AG04449 (cell line): ENCODE measurements at regions not wholly inside any gene's neighbourhood (a gene's known extent, or its start where the extent isn't known, plus 50 kb on each side); places are given as distances from the start of the nearest gene placed in this dataset.
"Not testable (repeated sequence)": the region's sequence is repeated elsewhere in the genome, so short reads cannot be mapped to it uniquely, and the experiment has no call there.

Experiments
- CTCF ChIA-PET: fragments of 350-600 bp; formaldehyde crosslinking; extraction: SDS; loops from one replicate; lab custom pipeline; 2021; ENCODE audit warnings: antibody characterized with exemption; lab: Yijun Ruan, JAX
- POLR2A ChIA-PET: fragments of 400-600, 350-600 bp; formaldehyde crosslinking; extraction: SDS; loops from one replicate; lab custom pipeline; 2020; ENCODE audit warnings: antibody characterized with exemption, inconsistent platforms; lab: Yijun Ruan, JAX
- DNase-seq: peaks from one replicate; pipeline ENCODE4 v3.0.0-alpha.2; 2010; ENCODE audit warnings: low read depth, low spot score
- H3K4me3 ChIP-seq: 2 replicates; pipeline ENCODE4 v1.5.1; 2011; ENCODE audit warnings: low read depth, mild to moderate bottlenecking, control low read depth, low read length
- TF ChIP-seq, protein P1 (sequence below): IDR thresholded peaks from one replicate; pipeline ENCODE4 v1.5.1; 2011; ENCODE audit warnings: mild to moderate bottlenecking, moderate library complexity, low read length, control low read depth, inconsistent platforms; ENCODE audit not compliant: insufficient read depth; ENCODE audit errors: missing control alignments

DNA sequence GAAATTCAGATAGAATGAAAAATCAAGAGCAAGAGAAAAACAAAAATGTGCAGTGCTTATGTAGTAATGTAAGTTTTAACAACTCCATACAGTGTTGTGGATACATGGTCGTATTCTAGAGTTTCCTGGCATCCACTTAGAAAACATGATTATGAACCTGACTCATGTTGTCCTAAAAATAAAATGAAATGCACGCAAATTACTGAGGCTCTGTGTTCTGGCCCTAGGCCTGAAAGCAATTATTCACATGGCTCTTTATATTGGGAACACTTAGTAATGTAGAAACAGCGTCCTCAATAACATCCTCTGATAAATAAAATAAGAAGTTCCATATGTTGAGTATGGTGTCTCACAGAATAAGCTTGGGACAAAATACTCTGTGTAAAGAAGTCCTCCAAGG is 200.2 kb upstream of the SEMA3E start:
- DNase-seq, result peak; percentile 28
- no peak overlapping the region for H3K4me3 ChIP-seq
- CTCF ChIA-PET, result no interaction called here
- TF ChIP-seq, protein P1, sequence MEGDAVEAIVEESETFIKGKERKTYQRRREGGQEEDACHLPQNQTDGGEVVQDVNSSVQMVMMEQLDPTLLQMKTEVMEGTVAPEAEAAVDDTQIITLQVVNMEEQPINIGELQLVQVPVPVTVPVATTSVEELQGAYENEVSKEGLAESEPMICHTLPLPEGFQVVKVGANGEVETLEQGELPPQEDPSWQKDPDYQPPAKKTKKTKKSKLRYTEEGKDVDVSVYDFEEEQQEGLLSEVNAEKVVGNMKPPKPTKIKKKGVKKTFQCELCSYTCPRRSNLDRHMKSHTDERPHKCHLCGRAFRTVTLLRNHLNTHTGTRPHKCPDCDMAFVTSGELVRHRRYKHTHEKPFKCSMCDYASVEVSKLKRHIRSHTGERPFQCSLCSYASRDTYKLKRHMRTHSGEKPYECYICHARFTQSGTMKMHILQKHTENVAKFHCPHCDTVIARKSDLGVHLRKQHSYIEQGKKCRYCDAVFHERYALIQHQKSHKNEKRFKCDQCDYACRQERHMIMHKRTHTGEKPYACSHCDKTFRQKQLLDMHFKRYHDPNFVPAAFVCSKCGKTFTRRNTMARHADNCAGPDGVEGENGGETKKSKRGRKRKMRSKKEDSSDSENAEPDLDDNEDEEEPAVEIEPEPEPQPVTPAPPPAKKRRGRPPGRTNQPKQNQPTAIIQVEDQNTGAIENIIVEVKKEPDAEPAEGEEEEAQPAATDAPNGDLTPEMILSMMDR, result no peak
- POLR2A ChIA-PET, result no interaction called here

DNA sequence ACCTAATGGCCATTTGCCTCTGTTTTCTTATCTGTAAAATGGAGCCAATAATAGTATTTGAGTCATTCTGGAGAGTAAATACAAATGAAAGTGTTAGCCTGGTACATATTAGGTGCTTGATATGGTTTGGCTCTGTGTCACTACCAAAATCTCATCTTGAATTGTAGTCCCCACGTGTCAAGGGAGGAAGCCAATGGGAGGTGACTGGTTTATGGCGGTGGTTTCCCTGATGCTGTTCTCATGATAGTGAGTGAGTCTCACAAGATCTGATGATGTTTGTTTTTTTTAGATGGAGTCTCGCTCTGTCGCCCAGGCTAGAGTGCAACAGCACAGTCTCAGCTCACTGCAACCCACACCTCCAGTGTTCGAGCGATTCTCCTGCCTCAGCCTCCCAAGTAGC is 194.0 kb upstream of the SEMA3E start:
- TF ChIP-seq, protein P1, result no peak
- ChIA-PET POLR2A (no interaction called here), CTCF (no interaction called here)
- DNase-seq, result no peak
- H3K4me3 ChIP-seq, result no peak overlapping the region

DNA sequence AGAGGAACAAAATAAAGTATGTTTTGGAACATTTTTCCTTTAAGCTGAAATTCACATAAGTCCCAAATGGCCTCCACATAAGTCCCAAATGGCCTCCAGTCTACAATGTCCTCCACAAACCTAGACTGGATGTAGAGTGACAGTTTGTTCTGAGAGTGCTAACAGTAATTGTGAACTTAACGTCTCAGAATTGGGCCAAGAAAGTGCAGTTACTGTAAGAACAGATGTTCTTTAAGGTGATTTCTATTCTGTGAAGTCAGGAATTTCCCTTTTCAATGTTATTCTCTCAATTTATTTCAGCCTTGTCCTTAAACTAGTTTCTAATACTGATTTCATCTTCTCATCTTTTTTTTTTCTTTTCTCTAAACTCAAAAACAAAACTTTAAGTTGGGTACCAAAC is 188.7 kb upstream of the SEMA3E start:
- no peak for DNase-seq
- CTCF ChIA-PET, result no interaction called here
- POLR2A ChIA-PET, result no interaction called here
- TF ChIP-seq, protein P1, result no peak
- no peak overlapping the region for H3K4me3 ChIP-seq

DNA sequence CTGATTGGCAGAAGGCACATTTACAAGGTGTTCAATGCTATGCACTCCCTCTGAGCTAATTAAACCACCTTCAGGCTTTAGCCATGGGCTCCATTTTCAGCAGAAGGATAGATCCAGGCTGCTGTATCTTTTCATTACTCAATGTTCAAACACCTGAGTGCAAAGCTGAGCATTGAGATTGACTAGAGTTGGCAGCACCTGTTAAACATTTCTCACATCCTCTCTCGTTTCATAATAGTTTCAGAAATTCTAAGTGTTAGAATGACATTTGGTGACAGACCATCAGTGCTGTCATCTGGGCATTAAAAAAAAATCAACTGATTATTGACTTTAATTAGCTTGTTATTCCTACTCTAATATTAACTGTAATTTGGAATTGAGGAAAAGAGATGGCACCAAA is 187.1 kb upstream of the SEMA3E start:
- H3K4me3 ChIP-seq, result no peak overlapping the region
- TF ChIP-seq, protein P1, result no peak
- no peak for DNase-seq
- ChIA-PET POLR2A (no interaction called here), CTCF (no interaction called here)

DNA sequence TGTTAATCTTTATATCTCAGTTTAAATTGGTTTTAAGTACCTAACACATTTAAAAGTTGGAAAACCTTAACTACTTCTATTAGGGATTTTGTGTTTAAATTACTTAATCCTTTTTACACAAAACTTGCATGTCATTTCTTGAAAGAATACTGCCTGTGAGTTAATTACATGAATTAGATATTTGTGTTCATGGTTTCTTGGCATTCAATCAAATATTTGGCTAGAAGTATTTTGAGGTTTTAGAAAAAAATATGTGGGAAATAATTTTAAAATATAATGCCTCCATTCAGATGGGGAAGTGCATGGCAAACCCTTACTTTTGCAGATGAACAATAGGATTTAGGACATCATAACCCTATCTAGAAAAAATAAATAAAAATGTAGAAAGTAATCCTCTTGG is 186.5 kb upstream of the SEMA3E start:
- TF ChIP-seq, protein P1, result no peak
- no peak overlapping the region for H3K4me3 ChIP-seq
- ChIA-PET CTCF (no interaction called here), POLR2A (no interaction called here)
- DNase-seq, result no peak

DNA sequence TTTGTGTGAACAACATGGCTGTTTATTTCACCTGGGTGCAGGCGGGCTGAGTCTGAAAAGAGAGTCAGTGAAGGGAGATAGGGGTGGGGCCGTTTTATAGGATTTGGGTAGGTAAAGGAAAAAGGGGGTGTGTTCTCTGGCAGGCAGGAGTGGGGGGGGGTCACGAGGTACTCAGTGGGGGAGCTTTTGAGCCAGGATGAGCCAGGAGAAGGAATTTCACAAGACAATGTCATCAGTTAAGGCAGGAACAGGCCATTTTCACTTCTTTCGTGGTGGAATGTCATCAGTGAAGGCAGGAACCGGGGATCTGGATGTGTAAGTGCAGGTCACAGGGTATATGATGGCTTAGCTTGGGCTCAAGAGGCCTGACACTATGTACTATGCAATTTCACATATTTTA is 184.8 kb upstream of the SEMA3E start:
- CTCF ChIA-PET, H3K4me3 ChIP-seq, DNase-seq, POLR2A ChIA-PET: not testable (repeated sequence)

DNA sequence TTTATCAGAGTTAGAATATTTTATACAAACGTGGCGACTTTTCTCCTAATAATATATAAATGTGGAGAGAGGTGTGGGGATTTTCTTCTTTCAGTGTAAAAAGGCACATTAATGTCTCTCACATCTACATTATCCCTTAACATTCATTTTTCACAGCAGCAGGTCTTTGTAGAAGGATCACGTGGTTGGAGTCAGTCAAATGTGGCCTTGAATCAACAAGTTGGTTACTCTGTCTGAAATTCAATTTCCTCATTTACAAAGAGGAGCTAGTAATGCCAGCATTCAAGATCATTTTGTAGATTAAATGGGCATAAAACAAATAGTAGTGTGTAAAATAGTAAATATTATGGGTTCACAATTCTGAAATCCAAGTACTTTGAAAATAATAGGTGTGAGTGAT is 183.1 kb upstream of the SEMA3E start:
- ChIA-PET CTCF (no interaction called here), POLR2A (no interaction called here)
- no peak for DNase-seq
- TF ChIP-seq, protein P1, result no peak
- H3K4me3 ChIP-seq, result no peak overlapping the region
